ENCODE measurements at regions not wholly inside any gene's neighbourhood (a gene's known extent, or its start where the extent isn't known, plus 50 kb on each side); places are given as distances from the start of the nearest gene placed in this dataset.

GRCh38 chr2:13917958-13918357 lies 714.6 kb upstream of the LRATD1 start (continued):
- TF ChIP-seq KDM1A (IDR thresholded peaks at IDR 0.05; ENCODE audit: borderline replicate concordance, low read length), result no peak

- no peak overlapping the region for H3K27ac ChIP-seq (ENCODE audit: low read depth, low read length)
- ChIA-PET POLR2A (ENCODE audit: partially characterized antibody) (no interaction called here), CTCF (ENCODE audit: partially characterized antibody) (no interaction called here)
- DNase-seq (ENCODE audit: low read depth in 1 of 2, low spot score in 2 of 2) (no peak), FAIRE-seq (no peak)
- H4K91ac ChIP-seq (replicated peaks; ENCODE audit: insufficient read length, low read length), result no peak overlapping the region
- no peak overlapping the region for H3K4me2 ChIP-seq (ENCODE audit: insufficient read depth in 1 of 2, low read depth in 2 of 2, low read length in 2 of 2)
- no peak overlapping the region for H3K23ac ChIP-seq (ENCODE audit: insufficient read length)
- H3K18ac ChIP-seq (ENCODE audit: extremely low read depth, low read length), result no peak overlapping the region
- H3K9me3 ChIP-seq (ENCODE audit: insufficient read depth in 2 of 2, low read depth in 1 of 2, low read length in 1 of 2), result peaks cover 0 to 3% of the 10 kb centered on the region in 2 experiments; a peak in 1 of 4 replicates
- no peak overlapping the region for H3K4me3 ChIP-seq (ENCODE audit: extremely low read depth in 1 of 4, insufficient read depth in 2 of 4, low read depth in 3 of 4, low read length in 4 of 4)
- no peaks in the 10 kb centered on the region for H3K79me2 ChIP-seq (ENCODE audit: control insufficient read depth in 1 of 2, insufficient read depth in 2 of 2, low read length in 2 of 2)
- no peak overlapping the region for H2BK20ac ChIP-seq (ENCODE audit: low read length)
- H4K8ac ChIP-seq (ENCODE audit: extremely low read depth, insufficient read depth, low read length), result no peak overlapping the region
- no peak overlapping the region for H2AFZ ChIP-seq (ENCODE audit: low read length)
- WGBS, 2 experiments (ENCODE audit: extremely low coverage in 1 of 2, insufficient coverage in 1 of 2, insufficient read length in 1 of 2, insufficient replicate concordance in 2 of 2, low coverage in 1 of 2, low lambda C conversion rate in 2 of 2, missing lambda C conversion rate in 1 of 2), result 83% methylated on average over 4 of the region's 4 CpGs; no CpG with 5 or more reads in 1 of the 2 experiments
- H4K5ac ChIP-seq (ENCODE audit: insufficient read length, low read depth, low read length), result no peak overlapping the region
- H3K56ac ChIP-seq (replicated peaks; ENCODE audit: insufficient read length, low read depth, low read length), result no peak overlapping the region
- no peak overlapping the region for H2BK15ac ChIP-seq (ENCODE audit: low read length)
- no peaks in the 10 kb centered on the region for H3K27me3 ChIP-seq (replicated peaks in 1 of 4; ENCODE audit: control insufficient read depth in 3 of 4, extremely low read depth in 1 of 4, insufficient read depth in 3 of 4, low read length in 3 of 4)
- no peaks in the 10 kb centered on the region for H3K23me2 ChIP-seq (ENCODE audit: low read depth, low read length)
- no peaks in the 10 kb centered on the region for H3K79me1 ChIP-seq (ENCODE audit: low read depth, low read length)
- no peak overlapping the region for H2BK12ac ChIP-seq (ENCODE audit: low read depth, low read length)
- H3K9ac ChIP-seq (replicated peaks in 1 of 4; ENCODE audit: extremely low read depth in 1 of 4, low read depth in 3 of 4, low read length in 3 of 4), result no peak overlapping the region
- no peak overlapping the region for H2BK120ac ChIP-seq (replicated peaks; ENCODE audit: low read depth, low read length)
- H2AK5ac ChIP-seq (ENCODE audit: low read depth, low read length), result no peak overlapping the region
- H3K36me3 ChIP-seq (ENCODE audit: control insufficient read depth in 2 of 4, insufficient read depth in 4 of 4, low read length in 3 of 4), result no peaks in the 10 kb centered on the region
- no peak overlapping the region for H3K4ac ChIP-seq (replicated peaks; ENCODE audit: insufficient read length, low read depth, low read length)
- no peaks in the 10 kb centered on the region for H4K20me1 ChIP-seq (replicated peaks in 1 of 2; ENCODE audit: control insufficient read depth in 1 of 2, insufficient read depth in 2 of 2, low read length in 2 of 2)
- H2BK5ac ChIP-seq (ENCODE audit: low read depth, low read length), result no peak overlapping the region
- H3K14ac ChIP-seq (ENCODE audit: insufficient read length), result no peak overlapping the region
- H3K4me1 ChIP-seq (replicated peaks in 1 of 4; ENCODE audit: control insufficient read depth in 3 of 4, insufficient read depth in 4 of 4, low read length in 3 of 4), result no peaks in the 10 kb centered on the region
- TF ChIP-seq SAP30 (IDR thresholded peaks at IDR 0.05; ENCODE audit: insufficient read depth, insufficient replicate concordance, low read length) (no peak), ATF3 (IDR thresholded peaks at IDR 0.05; ENCODE audit: insufficient read depth, low read depth, low read length) (no peak), RNF2 (IDR thresholded peaks at IDR 0.05; ENCODE audit: borderline replicate concordance, low read depth, low read length, missing control alignments, poor library complexity, severe bottlenecking) (no peak), FOSL1 (IDR thresholded peaks at IDR 0.05; ENCODE audit: insufficient read depth, low read depth, low read length) (no peak), BCL11A (IDR thresholded peaks at IDR 0.05; ENCODE audit: low read depth in 2 of 2, low read length in 2 of 2) (no peak), BACH1 (IDR thresholded peaks at IDR 0.05; ENCODE audit: low read length) (no peak), CHD1 (IDR thresholded peaks at IDR 0.05; ENCODE audit: low read depth, low read length) (no peak)
- TF ChIP-seq, protein P1, sequence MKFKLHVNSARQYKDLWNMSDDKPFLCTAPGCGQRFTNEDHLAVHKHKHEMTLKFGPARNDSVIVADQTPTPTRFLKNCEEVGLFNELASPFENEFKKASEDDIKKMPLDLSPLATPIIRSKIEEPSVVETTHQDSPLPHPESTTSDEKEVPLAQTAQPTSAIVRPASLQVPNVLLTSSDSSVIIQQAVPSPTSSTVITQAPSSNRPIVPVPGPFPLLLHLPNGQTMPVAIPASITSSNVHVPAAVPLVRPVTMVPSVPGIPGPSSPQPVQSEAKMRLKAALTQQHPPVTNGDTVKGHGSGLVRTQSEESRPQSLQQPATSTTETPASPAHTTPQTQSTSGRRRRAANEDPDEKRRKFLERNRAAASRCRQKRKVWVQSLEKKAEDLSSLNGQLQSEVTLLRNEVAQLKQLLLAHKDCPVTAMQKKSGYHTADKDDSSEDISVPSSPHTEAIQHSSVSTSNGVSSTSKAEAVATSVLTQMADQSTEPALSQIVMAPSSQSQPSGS (IDR thresholded peaks at IDR 0.05; ENCODE audit: low read length), result no peak
- TF ChIP-seq, protein P2, sequence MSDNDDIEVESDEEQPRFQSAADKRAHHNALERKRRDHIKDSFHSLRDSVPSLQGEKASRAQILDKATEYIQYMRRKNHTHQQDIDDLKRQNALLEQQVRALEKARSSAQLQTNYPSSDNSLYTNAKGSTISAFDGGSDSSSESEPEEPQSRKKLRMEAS (IDR thresholded peaks at IDR 0.05), result no peak
Observed at GRCh38 chr2:13919981-13920382, 712.5 kb upstream of the LRATD1 start.

Data from H1 (cell line).